ENCODE measurements at regions not wholly inside any gene's neighbourhood (a gene's known extent, or its start where the extent isn't known, plus 50 kb on each side); places are given as distances from the start of the nearest gene placed in this dataset.

DNA sequence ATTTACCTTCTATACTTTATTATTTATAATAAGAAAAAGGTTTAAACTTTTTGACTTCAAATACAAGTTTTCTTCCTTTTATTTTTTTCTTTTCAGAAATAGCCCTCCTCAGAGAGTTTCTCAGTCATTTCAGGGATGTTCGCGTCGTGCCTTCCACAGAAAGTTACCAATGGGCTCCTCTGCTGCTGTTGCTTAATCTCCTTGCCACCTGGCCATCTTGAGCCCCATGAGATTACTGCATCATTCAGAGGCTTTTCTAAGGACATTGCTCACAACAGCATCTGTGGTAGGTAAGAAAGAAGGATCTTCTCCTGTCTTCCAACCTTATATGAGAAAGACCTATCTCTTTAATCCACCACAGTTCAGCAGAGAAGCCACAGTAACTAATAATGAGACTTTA is 1361.9 kb upstream of the ADGRL3 start:
- no peaks in the 10 kb centered on the region for H3K79me2 ChIP-seq (ENCODE audit: insufficient read depth, low read length)
- H4K20me1 ChIP-seq (ENCODE audit: insufficient read depth, low read length), result no peaks in the 10 kb centered on the region
- no peak overlapping the region for H3K27ac ChIP-seq (ENCODE audit: low read depth, low read length)
- TF ChIP-seq, protein P1, sequence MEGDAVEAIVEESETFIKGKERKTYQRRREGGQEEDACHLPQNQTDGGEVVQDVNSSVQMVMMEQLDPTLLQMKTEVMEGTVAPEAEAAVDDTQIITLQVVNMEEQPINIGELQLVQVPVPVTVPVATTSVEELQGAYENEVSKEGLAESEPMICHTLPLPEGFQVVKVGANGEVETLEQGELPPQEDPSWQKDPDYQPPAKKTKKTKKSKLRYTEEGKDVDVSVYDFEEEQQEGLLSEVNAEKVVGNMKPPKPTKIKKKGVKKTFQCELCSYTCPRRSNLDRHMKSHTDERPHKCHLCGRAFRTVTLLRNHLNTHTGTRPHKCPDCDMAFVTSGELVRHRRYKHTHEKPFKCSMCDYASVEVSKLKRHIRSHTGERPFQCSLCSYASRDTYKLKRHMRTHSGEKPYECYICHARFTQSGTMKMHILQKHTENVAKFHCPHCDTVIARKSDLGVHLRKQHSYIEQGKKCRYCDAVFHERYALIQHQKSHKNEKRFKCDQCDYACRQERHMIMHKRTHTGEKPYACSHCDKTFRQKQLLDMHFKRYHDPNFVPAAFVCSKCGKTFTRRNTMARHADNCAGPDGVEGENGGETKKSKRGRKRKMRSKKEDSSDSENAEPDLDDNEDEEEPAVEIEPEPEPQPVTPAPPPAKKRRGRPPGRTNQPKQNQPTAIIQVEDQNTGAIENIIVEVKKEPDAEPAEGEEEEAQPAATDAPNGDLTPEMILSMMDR (IDR thresholded peaks at IDR 0.05; ENCODE audit: extremely low read depth, low read depth, low read length), result no peak
- H3K4me1 ChIP-seq (ENCODE audit: insufficient read depth, low read length), result no peaks in the 10 kb centered on the region
- no peak overlapping the region for H3K4me2 ChIP-seq (ENCODE audit: insufficient read depth, low read length)
- DNase-seq (ENCODE audit: insufficient read length, low spot score, missing footprints), result no peak
- H2AFZ ChIP-seq (ENCODE audit: low read length), result no peak overlapping the region
- no peaks in the 10 kb centered on the region for H3K9me3 ChIP-seq (ENCODE audit: low read depth, low read length)
- no peaks in the 10 kb centered on the region for H3K27me3 ChIP-seq (ENCODE audit: insufficient read depth, low read length)
- no peaks in the 10 kb centered on the region for H3K36me3 ChIP-seq (ENCODE audit: insufficient read depth, low read length)
- no peak overlapping the region for H3K4me3 ChIP-seq (ENCODE audit: insufficient read depth, low read length)

DNA sequence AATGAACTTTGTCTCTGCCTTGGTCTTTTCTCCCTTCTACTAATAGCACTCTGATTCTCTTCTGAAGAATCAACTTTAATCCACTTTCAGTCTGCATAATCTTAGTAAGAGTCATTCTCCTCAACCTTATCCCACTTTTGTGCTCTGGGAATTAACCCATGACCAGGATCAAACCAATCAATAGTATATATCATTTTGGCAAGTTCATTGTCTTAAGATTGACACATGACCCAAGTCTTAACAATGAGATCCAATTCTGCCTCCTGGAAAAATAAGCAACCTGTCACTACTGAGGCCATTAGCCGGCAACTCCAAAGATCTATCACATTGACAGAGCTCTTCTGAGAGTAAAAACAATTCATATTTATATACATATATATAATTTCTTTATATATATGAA is 1358.4 kb upstream of the ADGRL3 start:
- TF ChIP-seq, protein P1 (IDR thresholded peaks at IDR 0.05; ENCODE audit: extremely low read depth, low read depth, low read length), result no peak
- Histone ChIP-seq H3K4me2 (ENCODE audit: insufficient read depth, low read length) (no peak overlapping the region), H3K79me2 (ENCODE audit: insufficient read depth, low read length) (no peaks in the 10 kb centered on the region), H3K4me1 (ENCODE audit: insufficient read depth, low read length) (no peaks in the 10 kb centered on the region), H3K36me3 (ENCODE audit: insufficient read depth, low read length) (no peaks in the 10 kb centered on the region), H2AFZ (ENCODE audit: low read length) (no peak overlapping the region), H3K9me3 (ENCODE audit: low read depth, low read length) (no peaks in the 10 kb centered on the region), H3K27ac (ENCODE audit: low read depth, low read length) (no peak overlapping the region), H3K4me3 (ENCODE audit: insufficient read depth, low read length) (no peak overlapping the region), H4K20me1 (ENCODE audit: insufficient read depth, low read length) (no peaks in the 10 kb centered on the region), H3K27me3 (ENCODE audit: insufficient read depth, low read length) (no peaks in the 10 kb centered on the region)
- DNase-seq (ENCODE audit: insufficient read length, low spot score, missing footprints), result no peak

DNA sequence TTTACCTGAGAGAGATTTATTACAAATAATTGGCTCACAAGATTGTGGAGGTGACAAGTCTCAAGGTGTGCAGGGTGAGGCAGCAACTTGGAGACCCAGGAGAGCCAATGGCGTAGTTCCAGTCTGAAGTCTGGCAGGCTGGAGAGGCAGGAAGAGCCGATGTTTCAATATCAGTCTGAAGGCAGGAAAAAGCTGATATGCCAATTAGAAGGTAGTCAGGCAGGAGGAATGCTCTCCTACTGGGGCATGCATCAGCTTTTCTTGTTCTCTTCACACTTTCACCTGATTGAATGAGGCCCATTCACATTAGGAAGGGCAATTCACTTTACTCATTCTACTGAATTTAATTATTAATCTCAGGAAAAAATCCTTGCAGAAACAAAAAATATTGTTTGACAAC is 1351.7 kb upstream of the ADGRL3 start:
- Histone ChIP-seq H3K4me2 (ENCODE audit: insufficient read depth, low read length) (no peak overlapping the region), H3K4me3 (ENCODE audit: insufficient read depth, low read length) (no peak overlapping the region), H3K27ac (ENCODE audit: low read depth, low read length) (no peak overlapping the region), H3K36me3 (ENCODE audit: insufficient read depth, low read length) (no peaks in the 10 kb centered on the region), H3K9me3 (ENCODE audit: low read depth, low read length) (no peaks in the 10 kb centered on the region), H2AFZ (ENCODE audit: low read length) (no peak overlapping the region), H3K27me3 (ENCODE audit: insufficient read depth, low read length) (no peaks in the 10 kb centered on the region), H4K20me1 (ENCODE audit: insufficient read depth, low read length) (no peaks in the 10 kb centered on the region), H3K4me1 (ENCODE audit: insufficient read depth, low read length) (no peaks in the 10 kb centered on the region), H3K79me2 (ENCODE audit: insufficient read depth, low read length) (no peaks in the 10 kb centered on the region)
- DNase-seq (ENCODE audit: insufficient read length, low spot score, missing footprints), result no peak
- TF ChIP-seq, protein P1 (IDR thresholded peaks at IDR 0.05; ENCODE audit: extremely low read depth, low read depth, low read length), result no peak

DNA sequence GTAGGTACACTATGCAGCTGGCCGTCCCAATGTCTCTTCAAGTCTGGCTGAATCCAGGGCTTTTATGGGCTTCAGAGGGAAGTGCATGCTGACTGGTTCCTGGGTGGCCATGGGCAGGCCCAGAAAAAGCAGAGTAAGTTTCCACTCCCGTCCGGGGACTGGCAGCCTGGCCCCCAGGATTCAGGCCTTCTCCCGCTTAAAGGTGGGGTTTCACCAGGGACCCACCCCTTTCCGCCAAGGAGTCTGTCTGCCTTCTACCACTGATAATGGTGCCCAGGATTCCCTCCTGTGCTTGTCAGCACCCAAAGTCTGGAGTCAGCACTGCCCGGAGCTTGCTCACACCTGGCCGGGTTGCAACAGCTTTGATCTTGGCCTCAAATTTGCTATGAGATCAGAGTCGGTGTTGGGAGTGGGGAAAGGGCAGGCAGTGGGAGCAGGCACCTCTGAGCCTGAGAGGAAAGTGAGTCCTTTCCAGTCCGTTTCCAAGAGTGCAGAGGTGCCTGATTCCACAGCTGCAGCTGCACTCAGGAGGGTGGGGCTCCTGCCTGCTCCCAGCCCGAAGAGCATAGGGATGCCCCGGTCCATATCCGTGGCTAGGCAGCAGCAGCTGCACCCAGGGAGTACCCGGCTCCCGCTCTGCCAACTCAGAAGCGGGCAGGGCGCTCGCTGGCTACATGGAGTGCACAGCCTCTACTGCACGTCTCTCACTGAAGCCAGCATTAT is 1344.3 kb upstream of the ADGRL3 start:
- H2AFZ ChIP-seq (ENCODE audit: low read length), result no peak overlapping the region

More for the DNA sequence above, 1344.3 kb upstream of the ADGRL3 start:
- no peaks in the 10 kb centered on the region for H3K79me2 ChIP-seq (ENCODE audit: insufficient read depth, low read length)
- no peak overlapping the region for H3K4me2 ChIP-seq (ENCODE audit: insufficient read depth, low read length)
- TF ChIP-seq, protein P1 (IDR thresholded peaks at IDR 0.05; ENCODE audit: extremely low read depth, low read depth, low read length), result no peak
- no peaks in the 10 kb centered on the region for H3K36me3 ChIP-seq (ENCODE audit: insufficient read depth, low read length)
- H3K27me3 ChIP-seq (ENCODE audit: insufficient read depth, low read length), result no peaks in the 10 kb centered on the region
- no peaks in the 10 kb centered on the region for H4K20me1 ChIP-seq (ENCODE audit: insufficient read depth, low read length)
- no peaks in the 10 kb centered on the region for H3K9me3 ChIP-seq (ENCODE audit: low read depth, low read length)
- H3K27ac ChIP-seq (ENCODE audit: low read depth, low read length), result no peak overlapping the region
- H3K4me1 ChIP-seq (ENCODE audit: insufficient read depth, low read length), result no peaks in the 10 kb centered on the region
- no peak for DNase-seq (ENCODE audit: insufficient read length, low spot score, missing footprints)
- no peak overlapping the region for H3K4me3 ChIP-seq (ENCODE audit: insufficient read depth, low read length)

All from osteoblast (primary cell).